ENCODE measurements at regions not wholly inside any gene's neighbourhood (a gene's known extent, or its start where the extent isn't known, plus 50 kb on each side); places are given as distances from the start of the nearest gene placed in this dataset.

- Histone ChIP-seq H3K14ac (ENCODE audit: low read length) (no peak overlapping the region), H2AFZ (ENCODE audit: insufficient read depth, low read length, poor library complexity) (no peak overlapping the region), H4K12ac (ENCODE audit: low read depth, low read length) (no peak overlapping the region), H3K4ac (ENCODE audit: low read depth, low read length) (no peak overlapping the region), H3K36me3 (ENCODE audit: control insufficient read depth in 1 of 2, insufficient read depth in 2 of 2, low read length in 2 of 2) (peaks cover 0 to 1% of the 10 kb centered on the region in 2 experiments), H2BK12ac (ENCODE audit: low read length) (no peak overlapping the region), H3K9me3 (ENCODE audit: insufficient read depth, low read depth, low read length) (no peaks in the 10 kb centered on the region), H3K4me3 (ENCODE audit: low read depth, low read length) (no peak overlapping the region), H3K4me1 (ENCODE audit: control insufficient read depth in 1 of 2, insufficient read depth in 2 of 2, low read length in 2 of 2) (peaks cover 0 to 2% of the 10 kb centered on the region in 2 experiments), H2BK120ac (ENCODE audit: insufficient read depth, low read length, poor library complexity) (no peak overlapping the region), H2AK5ac (ENCODE audit: low read length) (no peak overlapping the region), H3K79me2 (ENCODE audit: control insufficient read depth, insufficient read depth, low read length, poor library complexity) (no peaks in the 10 kb centered on the region), H3K79me1 (ENCODE audit: low read length) (peaks cover 2% of the 10 kb centered on the region), H4K91ac (ENCODE audit: low read depth, low read length) (no peak overlapping the region), H3K27me3 (ENCODE audit: insufficient read depth, low read length) (no peaks in the 10 kb centered on the region), H3K23ac (ENCODE audit: low read length) (no peak overlapping the region), H3K4me2 (ENCODE audit: low read length) (no peak overlapping the region), H3K18ac (ENCODE audit: low read length) (no peak overlapping the region), H3K9ac (ENCODE audit: low read length) (no peak overlapping the region), H4K8ac (ENCODE audit: low read depth, low read length) (no peak overlapping the region), H3K27ac (ENCODE audit: low read depth, low read length) (no peak overlapping the region), H2BK5ac (ENCODE audit: low read depth, low read length, poor library complexity) (no peak overlapping the region)
- no peak for DNase-seq
- no CpG with 5 or more reads among the region's 4 CpGs for WGBS (ENCODE audit: extremely low coverage, insufficient coverage, insufficient read length)
Measured at GRCh38 chr7:46669028-46669427, 748.0 kb upstream of the IGFBP3 start.

- Histone ChIP-seq H3K18ac (ENCODE audit: low read length) (no peak overlapping the region), H4K8ac (ENCODE audit: low read depth, low read length) (no peak overlapping the region), H3K23ac (ENCODE audit: low read length) (no peak overlapping the region), H3K14ac (ENCODE audit: low read length) (no peak overlapping the region), H3K79me1 (ENCODE audit: low read length) (no peaks in the 10 kb centered on the region), H3K36me3 (ENCODE audit: control insufficient read depth in 1 of 2, insufficient read depth in 2 of 2, low read length in 2 of 2) (no peaks in the 10 kb centered on the region), H3K79me2 (ENCODE audit: control insufficient read depth, insufficient read depth, low read length, poor library complexity) (no peaks in the 10 kb centered on the region), H3K4ac (ENCODE audit: low read depth, low read length) (no peak overlapping the region), H4K91ac (ENCODE audit: low read depth, low read length) (no peak overlapping the region), H3K9me3 (ENCODE audit: insufficient read depth, low read depth, low read length) (no peaks in the 10 kb centered on the region), H2BK5ac (ENCODE audit: low read depth, low read length, poor library complexity) (no peak overlapping the region), H4K12ac (ENCODE audit: low read depth, low read length) (no peak overlapping the region), H3K4me2 (ENCODE audit: low read length) (no peak overlapping the region), H3K4me3 (ENCODE audit: low read depth, low read length) (no peak overlapping the region), H3K27ac (ENCODE audit: low read depth, low read length) (no peak overlapping the region), H3K27me3 (ENCODE audit: insufficient read depth, low read length) (no peaks in the 10 kb centered on the region), H3K9ac (ENCODE audit: low read length) (no peak overlapping the region), H3K4me1 (ENCODE audit: control insufficient read depth in 1 of 2, insufficient read depth in 2 of 2, low read length in 2 of 2) (no peaks in the 10 kb centered on the region), H2BK12ac (ENCODE audit: low read length) (no peak overlapping the region), H2AK5ac (ENCODE audit: low read length) (no peak overlapping the region), H2AFZ (ENCODE audit: insufficient read depth, low read length, poor library complexity) (no peak overlapping the region), H2BK120ac (ENCODE audit: insufficient read depth, low read length, poor library complexity) (no peak overlapping the region)
- WGBS (ENCODE audit: extremely low coverage, insufficient coverage, insufficient read length): no CpG with 5 or more reads among the region's 1 CpG
- no peak for DNase-seq
Measured at GRCh38 chr7:46664453-46664852, 743.4 kb upstream of the IGFBP3 start.

GRCh38 chr7:46663025-46663424, 742.0 kb upstream of the IGFBP3 start:
- Histone ChIP-seq H3K14ac (ENCODE audit: low read length) (no peak overlapping the region), H4K12ac (ENCODE audit: low read depth, low read length) (no peak overlapping the region), H2BK120ac (ENCODE audit: insufficient read depth, low read length, poor library complexity) (no peak overlapping the region), H3K36me3 (ENCODE audit: control insufficient read depth in 1 of 2, insufficient read depth in 2 of 2, low read length in 2 of 2) (no peaks in the 10 kb centered on the region), H2AK5ac (ENCODE audit: low read length) (no peak overlapping the region), H2AFZ (ENCODE audit: insufficient read depth, low read length, poor library complexity) (no peak overlapping the region), H3K4ac (ENCODE audit: low read depth, low read length) (no peak overlapping the region), H3K79me2 (ENCODE audit: control insufficient read depth, insufficient read depth, low read length, poor library complexity) (no peaks in the 10 kb centered on the region), H3K9ac (ENCODE audit: low read length) (no peak overlapping the region), H3K18ac (ENCODE audit: low read length) (no peak overlapping the region), H4K8ac (ENCODE audit: low read depth, low read length) (no peak overlapping the region), H3K27ac (ENCODE audit: low read depth, low read length) (no peak overlapping the region), H2BK12ac (ENCODE audit: low read length) (no peak overlapping the region), H3K79me1 (ENCODE audit: low read length) (no peaks in the 10 kb centered on the region), H3K4me3 (ENCODE audit: low read depth, low read length) (no peak overlapping the region), H4K91ac (ENCODE audit: low read depth, low read length) (no peak overlapping the region), H3K23ac (ENCODE audit: low read length) (no peak overlapping the region), H3K9me3 (ENCODE audit: insufficient read depth, low read depth, low read length) (no peaks in the 10 kb centered on the region), H3K4me1 (ENCODE audit: control insufficient read depth in 1 of 2, insufficient read depth in 2 of 2, low read length in 2 of 2) (no peaks in the 10 kb centered on the region), H3K27me3 (ENCODE audit: insufficient read depth, low read length) (no peaks in the 10 kb centered on the region), H2BK5ac (ENCODE audit: low read depth, low read length, poor library complexity) (no peak overlapping the region), H3K4me2 (ENCODE audit: low read length) (no peak overlapping the region)
- DNase-seq: no peak
- WGBS (ENCODE audit: extremely low coverage, insufficient coverage, insufficient read length): no CpG with 5 or more reads among the region's 3 CpGs

GRCh38 chr7:46661431-46661830, 740.4 kb upstream of the IGFBP3 start:
- Histone ChIP-seq H3K14ac (ENCODE audit: low read length) (no peak overlapping the region), H2BK120ac (ENCODE audit: insufficient read depth, low read length, poor library complexity) (no peak overlapping the region), H3K4ac (ENCODE audit: low read depth, low read length) (no peak overlapping the region), H3K27me3 (ENCODE audit: insufficient read depth, low read length) (no peaks in the 10 kb centered on the region), H2AK5ac (ENCODE audit: low read length) (no peak overlapping the region), H3K9me3 (ENCODE audit: insufficient read depth, low read depth, low read length) (no peaks in the 10 kb centered on the region), H3K18ac (ENCODE audit: low read length) (no peak overlapping the region), H4K91ac (ENCODE audit: low read depth, low read length) (no peak overlapping the region), H3K79me1 (ENCODE audit: low read length) (no peaks in the 10 kb centered on the region), H3K27ac (ENCODE audit: low read depth, low read length) (no peak overlapping the region), H2AFZ (ENCODE audit: insufficient read depth, low read length, poor library complexity) (no peak overlapping the region), H3K4me1 (ENCODE audit: control insufficient read depth in 1 of 2, insufficient read depth in 2 of 2, low read length in 2 of 2) (no peaks in the 10 kb centered on the region), H4K8ac (ENCODE audit: low read depth, low read length) (no peak overlapping the region), H3K4me3 (ENCODE audit: low read depth, low read length) (no peak overlapping the region), H3K4me2 (ENCODE audit: low read length) (no peak overlapping the region), H4K12ac (ENCODE audit: low read depth, low read length) (no peak overlapping the region), H3K36me3 (ENCODE audit: control insufficient read depth in 1 of 2, insufficient read depth in 2 of 2, low read length in 2 of 2) (no peaks in the 10 kb centered on the region), H2BK5ac (ENCODE audit: low read depth, low read length, poor library complexity) (no peak overlapping the region), H3K9ac (ENCODE audit: low read length) (no peak overlapping the region), H2BK12ac (ENCODE audit: low read length) (no peak overlapping the region), H3K23ac (ENCODE audit: low read length) (no peak overlapping the region), H3K79me2 (ENCODE audit: control insufficient read depth, insufficient read depth, low read length, poor library complexity) (no peaks in the 10 kb centered on the region)
- WGBS (ENCODE audit: extremely low coverage, insufficient coverage, insufficient read length): no CpG with 5 or more reads among the region's 4 CpGs
- DNase-seq: no peak
